Skin of body (tissue), 1 donor: ENCODE measurements at regions not wholly inside any gene's neighbourhood (a gene's known extent, or its start where the extent isn't known, plus 50 kb on each side); places are given as distances from the start of the nearest gene placed in this dataset.
"Not testable (repeated sequence)": the region's sequence is repeated elsewhere in the genome, so short reads cannot be mapped to it uniquely, and the experiment has no call there.

Experiments used
- DNase-seq: peaks from one replicate; lab custom pipeline; 2025; lab: John Stamatoyannopoulos, UW

GRCh38 chr3:39655718-39656117 is 153.7 kb upstream of the MYRIP start:
- not testable (repeated sequence) for DNase-seq

DNA sequence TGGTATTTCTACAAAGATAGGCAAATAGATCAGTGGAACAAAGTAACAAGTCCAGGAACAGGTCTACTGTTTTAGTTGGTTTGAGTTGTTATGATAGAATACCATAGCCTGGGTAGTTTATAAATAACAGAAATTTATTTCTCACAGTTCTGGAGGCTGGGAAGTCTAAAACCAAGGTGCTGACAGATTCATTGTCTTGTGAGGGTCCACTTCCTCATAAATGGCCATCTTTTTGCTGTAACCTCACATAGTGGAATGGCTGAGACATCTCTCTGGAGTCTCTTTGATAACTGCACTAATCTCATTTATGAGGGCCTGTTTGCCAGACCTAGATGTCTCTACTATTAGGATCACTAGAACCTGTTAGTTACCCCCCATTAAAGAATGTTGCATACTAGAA is 152.3 kb upstream of the MYRIP start:
- no peak for DNase-seq

DNA sequence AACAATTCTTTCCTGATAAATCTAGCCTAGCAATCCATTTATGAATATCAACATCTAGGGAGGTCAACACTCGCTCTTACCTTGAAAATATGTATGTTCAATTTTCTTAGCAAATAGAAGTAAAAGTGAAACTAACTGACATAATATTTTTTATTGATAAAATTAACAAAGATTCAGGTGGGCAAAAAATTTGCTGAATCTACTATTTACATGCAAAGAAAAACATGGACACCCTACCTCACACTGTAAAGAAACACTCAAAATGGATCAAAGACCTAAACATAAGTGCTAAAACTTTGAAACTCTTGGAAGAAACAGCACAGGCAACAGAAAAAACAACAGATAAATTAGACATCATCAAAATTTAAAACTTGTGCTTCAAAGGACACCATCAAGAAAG is 151.6 kb upstream of the MYRIP start:
- no peak for DNase-seq

DNA sequence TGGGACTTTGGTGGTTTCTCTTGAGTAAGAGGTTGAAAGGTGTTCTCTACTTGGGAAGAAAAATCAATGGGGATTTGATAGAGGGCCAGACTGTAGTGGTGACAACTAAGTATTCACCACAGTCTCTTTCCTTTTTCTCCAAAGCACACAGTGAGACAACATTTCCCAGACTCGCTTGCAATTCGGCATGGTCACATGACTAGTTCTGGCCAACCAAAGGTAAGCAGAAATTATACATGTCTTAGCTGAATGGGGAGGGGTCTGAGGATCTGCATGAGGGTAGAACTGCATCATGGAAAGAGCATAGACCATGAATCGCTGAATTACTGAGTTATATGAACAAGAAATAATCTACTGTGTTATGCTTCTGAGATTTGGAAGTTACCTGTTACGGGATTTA is 144.5 kb upstream of the MYRIP start:
- no peak for DNase-seq

- no peak for DNase-seq
Observed at GRCh38 chr3:39665441-39665840, 144.0 kb upstream of the MYRIP start.

GRCh38 chr3:39668420-39668819 is 141.0 kb upstream of the MYRIP start:
- DNase-seq = no peak

GRCh38 chr3:39671116-39671515 is 138.3 kb upstream of the MYRIP start:
- DNase-seq = no peak

- no peak for DNase-seq
Observed at GRCh38 chr3:39671600-39671999, 137.8 kb upstream of the MYRIP start.

DNA sequence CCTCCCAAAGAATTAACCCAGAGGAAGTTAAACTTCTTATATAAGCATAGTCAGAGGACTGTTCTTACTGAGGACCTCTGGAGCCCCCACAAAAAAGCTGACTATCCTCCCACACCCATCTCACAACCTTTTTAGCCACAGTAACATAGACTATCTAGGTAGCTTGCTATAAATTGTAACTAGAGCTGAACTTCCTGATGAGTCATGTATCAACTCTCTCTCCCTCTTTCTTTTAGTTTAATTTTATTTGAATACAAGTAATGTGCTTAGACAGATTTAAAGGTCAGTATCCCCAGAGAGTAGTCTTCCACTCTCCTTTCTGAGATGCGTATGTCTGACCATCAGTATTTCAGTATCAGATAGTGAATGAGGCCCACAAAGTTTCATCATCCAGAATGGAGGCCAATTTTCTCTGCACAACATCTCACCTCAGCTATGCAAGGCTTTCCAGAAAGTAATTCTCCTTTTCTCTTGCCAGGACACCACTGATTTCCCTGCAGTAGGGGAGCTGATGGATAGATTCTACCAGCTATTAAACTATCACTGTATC is 104.0 kb upstream of the MYRIP start:
- DNase-seq = no peak

- no peak for DNase-seq
Observed at GRCh38 chr3:39707314-39707909, 102.0 kb upstream of the MYRIP start.

DNA sequence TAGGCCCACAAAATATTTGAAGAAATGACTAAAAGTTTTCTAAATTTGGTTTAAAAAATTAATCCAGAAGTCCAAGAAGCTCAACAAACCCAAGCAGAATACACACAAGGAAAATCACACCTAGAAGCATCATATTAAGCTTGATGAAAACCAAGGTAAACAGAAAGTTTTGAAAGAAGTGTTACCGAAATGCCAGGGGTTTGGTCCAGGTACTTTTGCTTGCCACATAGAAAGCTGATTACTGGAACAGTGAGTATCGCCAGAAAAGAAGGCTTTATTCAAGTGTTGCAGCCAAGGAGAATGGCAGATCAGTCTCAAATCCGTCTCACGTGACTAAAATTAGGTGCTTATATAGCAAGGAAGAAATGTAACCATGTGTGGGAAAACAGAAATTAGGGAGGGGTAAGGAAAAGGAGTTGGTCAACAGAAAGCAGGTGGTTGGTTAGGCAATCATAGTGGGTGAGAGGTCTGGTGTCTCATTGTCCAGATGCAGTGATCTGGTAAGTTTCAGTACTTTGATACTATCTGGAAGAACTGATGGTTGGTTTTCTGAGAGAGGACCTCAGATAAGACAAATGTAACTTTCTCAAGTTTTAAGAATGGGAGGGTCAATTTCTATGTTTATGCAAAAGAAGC is 96.9 kb upstream of the MYRIP start:
- no peak for DNase-seq

GRCh38 chr3:39713341-39713740 is 96.1 kb upstream of the MYRIP start:
- not testable (repeated sequence) for DNase-seq

- no peak for DNase-seq
Observed at GRCh38 chr3:39716849-39717248, 92.6 kb upstream of the MYRIP start.

DNA sequence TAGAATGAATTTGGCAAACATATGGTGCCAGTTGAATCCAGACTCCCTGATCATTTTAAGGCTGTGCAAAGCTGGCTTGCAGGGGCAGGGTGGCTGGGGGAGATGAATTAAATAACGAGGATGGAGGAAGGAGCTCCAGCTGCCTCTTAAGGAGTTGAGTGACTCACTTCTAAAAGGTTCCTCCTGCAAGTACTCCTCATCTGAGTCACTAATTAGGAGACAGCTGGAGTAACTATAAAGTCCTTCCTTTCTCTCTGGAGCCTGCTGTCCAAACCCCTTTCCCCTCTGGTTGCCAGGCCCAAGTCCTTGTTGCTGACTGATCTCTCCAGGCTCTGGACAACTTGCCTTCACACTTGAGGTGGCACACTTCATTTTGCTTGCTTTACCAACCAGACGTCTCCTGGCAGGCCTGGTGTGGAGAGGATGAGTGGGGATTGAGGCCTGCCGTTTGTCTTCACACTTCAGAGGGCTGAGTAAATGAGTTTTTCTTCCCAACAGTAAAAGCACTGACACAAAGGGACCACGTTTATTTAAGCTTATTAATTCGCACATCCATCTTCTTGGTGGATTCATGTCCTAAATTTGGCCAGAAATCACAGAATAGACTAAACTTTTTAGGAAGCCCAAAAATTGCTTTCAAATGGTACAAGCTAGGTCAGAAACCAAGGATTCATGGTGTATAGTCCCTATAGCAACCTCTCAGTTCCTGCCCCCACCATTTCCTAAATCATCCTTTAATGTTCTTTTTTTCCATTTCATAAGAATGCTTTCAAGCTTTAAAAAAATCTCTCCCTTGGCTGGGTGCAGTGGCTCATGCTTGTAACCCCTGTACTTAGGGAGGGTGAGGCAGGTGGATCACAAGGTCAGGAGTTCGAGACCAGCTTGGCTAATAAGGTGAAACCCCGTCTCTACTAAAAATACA is 90.5 kb upstream of the MYRIP start:
- DNase-seq = no peak

DNA sequence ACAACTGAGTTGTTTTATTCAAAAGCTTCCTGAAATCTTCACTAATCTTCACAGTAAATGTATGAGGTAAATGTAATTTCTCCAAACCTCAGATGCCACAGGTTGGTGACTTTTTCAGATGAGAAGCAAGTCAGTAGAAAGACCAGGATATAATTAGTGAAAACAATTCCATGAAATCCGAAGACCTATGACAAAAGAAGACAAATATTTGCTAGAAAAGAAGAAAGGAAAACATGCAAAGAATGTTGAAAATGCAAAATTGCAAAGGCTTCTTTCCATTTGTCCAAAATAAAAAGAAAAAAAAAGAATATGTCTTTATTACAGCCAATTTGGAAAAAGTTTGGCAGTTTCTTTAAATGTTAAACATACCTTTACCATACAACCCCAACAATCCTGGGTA is 88.3 kb upstream of the MYRIP start:
- DNase-seq = no peak

- DNase-seq = peak; percentile 1
Observed at GRCh38 chr3:39724233-39724846, 85.1 kb upstream of the MYRIP start.

GRCh38 chr3:39725321-39725720 is 84.1 kb upstream of the MYRIP start:
- no peak for DNase-seq

GRCh38 chr3:39727415-39727814 is 82.0 kb upstream of the MYRIP start:
- no peak for DNase-seq

GRCh38 chr3:39733804-39734203 is 75.6 kb upstream of the MYRIP start:
- no peak for DNase-seq

DNA sequence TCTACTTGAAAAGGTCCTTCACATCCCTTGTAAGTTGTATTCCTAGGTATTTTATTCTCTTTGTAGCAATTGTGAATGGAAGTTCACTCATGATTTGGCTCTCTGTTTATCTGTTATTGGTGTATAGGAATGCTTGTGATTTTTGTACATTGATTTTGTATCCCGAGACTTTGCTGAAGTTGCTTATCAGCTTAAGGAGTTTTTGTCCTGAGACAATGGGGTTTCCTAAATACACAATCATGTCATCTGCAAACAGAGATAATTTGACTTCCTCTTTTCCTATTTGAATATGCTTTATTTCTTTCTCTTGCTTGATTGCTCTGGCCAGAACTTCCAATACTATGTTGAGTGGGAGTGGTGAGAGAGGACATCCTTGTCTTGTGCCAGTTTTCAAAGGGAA is 69.8 kb upstream of the MYRIP start:
- not testable (repeated sequence) for DNase-seq

GRCh38 chr3:39744746-39745145 is 64.7 kb upstream of the MYRIP start:
- no peak for DNase-seq

- DNase-seq = no peak
Observed at GRCh38 chr3:39748002-39748401, 61.4 kb upstream of the MYRIP start.
